Stimulated activated CD4-positive, alpha-beta T cell treated with anti-CD3 and anti-CD28 coated beads, Interleukin-12 subunit alpha, Interleukin-12 subunit beta, amount 100 ng/mL, for 24 hours (primary cell): ENCODE measurements at regions not wholly inside any gene's neighbourhood (a gene's known extent, or its start where the extent isn't known, plus 50 kb on each side); places are given as distances from the start of the nearest gene placed in this dataset.
"Not testable (repeated sequence)": the region's sequence is repeated elsewhere in the genome, so short reads cannot be mapped to it uniquely, and the experiment has no call there.

Experiments used
- DNase-seq, 2 experiments: peaks; one replicate each; pipeline ENCODE4 v3.0.0-alpha.2; 2020; ENCODE audit warnings: low read depth in 2 of 2

DNA sequence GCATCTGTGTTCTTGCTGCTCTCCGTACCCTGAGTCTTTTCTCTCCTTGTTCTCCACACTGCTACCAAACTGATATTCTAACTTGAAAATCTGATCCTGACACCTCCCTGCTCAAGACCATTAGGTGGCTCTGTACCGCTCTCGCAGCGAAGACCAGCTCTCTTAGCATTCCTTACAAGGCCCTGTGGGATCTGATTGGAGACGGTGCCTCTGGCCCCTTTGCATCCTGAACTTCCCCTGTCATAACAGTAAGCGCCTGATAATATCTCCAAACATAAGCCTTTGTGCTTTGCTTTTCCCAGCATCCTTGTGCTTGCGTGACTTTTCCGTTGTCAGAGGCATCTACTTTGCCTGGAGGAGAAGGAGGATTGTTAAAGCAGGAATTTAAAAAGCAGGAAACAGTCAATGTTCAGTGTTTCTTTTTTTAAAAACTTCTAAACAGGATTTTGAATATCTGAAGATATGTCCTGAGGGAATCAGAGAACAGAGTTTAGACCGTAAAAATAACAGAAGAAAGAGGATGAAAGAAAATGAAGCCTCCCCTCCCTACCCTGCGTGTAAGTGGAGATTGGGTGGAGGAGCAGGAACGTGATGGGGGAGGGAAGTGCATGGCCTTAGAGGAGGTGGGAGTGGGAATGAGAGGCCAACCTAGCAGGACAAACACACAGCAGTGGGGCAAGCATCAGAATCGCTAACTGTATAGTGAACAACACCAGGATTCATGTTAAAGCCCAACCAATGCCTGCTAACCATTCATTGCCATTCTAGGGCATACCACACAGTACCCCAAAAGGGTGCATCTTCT lies 89.2 kb upstream of the STMND1 start:
- no peak for DNase-seq

DNA sequence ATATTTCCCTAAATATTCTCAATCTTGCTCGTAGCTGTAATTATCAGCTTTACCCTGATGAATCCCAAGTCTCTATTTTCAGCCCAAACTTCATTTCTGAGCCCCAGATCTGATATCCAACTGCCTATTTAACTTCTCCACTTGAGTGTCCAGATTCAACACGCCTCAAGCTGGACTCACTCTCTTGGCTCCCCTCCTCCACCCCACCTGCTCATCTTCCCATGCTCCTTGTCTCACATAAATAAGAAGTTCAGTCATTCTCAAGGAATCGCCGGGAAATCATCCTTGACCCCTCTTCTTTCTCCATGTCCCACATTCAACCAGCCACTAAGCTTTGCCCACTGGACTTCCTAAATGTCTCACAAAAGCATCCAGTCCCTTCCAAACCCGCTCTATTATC lies 89.9 kb upstream of the STMND1 start:
- DNase-seq, result no peak

DNA sequence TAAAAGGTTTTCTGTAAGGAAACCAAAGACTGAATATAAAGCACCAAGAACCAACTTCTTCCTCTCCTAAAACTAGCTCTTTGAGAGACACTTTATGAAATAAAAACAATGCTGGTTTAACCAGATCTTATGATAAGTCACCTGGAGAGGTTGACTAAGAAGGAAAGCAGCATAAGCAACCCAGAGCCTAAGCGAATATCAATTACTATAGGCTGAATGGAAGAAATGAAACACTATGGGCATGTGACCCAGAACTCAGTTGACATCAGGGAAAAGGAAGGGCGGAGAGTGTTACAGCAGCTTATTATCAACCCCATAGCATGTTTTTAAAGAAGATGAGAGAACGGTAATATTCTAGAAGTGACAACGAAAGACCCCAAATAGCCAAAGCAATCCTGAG lies 94.1 kb upstream of the STMND1 start:
- no peak for DNase-seq

DNA sequence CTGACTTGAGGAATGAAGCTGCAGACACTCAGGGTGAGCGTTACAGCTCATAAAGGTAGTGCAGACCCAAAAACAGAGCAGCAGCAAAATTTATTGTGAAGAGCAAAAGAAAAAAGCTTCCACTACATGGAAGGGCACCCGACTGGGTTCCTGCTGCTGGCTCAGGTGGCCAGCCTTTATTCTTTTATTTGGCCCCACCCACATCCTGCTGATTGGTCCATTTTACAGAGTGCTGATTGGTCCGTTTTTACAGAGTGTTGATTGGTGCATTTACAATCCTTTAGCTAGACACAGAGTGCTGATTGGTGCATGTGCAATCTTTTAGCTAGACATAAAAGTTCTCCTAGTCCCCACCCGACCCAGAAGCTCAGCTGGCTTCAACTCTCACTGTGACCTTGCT lies 95.3 kb upstream of the STMND1 start:
- no peak for DNase-seq

DNA sequence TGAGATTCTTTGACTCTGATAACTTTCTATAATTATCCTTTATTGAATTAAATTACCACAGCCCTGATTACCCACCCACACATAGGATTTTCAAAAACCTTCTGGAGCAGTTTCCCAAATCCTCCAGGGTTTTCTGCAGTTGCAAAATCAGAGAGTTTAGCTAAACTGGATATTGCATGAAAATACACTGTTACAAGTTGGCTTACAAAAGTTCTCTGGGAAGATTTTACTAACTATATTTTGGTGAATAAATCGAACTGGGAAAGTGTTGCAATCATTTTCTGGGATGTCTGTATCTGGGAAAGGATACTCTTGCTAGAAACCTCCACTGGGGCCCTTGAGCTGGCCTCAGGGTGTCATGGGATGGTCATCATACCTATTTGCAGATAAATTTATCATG lies 97.6 kb upstream of the STMND1 start:
- no peak for DNase-seq

DNA sequence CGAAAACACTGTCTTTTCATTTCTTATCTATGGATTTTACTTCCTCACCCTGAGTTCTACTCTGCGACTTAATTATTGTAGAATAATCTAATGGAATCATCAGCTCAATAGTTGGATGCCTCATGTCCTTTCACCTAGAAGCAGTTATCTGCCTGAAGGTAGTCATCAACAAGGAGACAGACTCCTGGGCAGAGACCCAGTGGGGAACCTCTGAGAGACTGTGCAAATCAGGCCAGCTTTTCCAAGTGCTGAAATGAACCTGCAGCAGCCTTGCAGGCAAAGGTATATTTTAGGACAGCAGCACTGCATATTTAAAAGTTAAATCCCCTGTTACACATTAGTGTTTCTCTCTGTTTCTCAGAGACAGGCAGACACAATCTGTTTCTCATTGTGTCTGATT lies 99.7 kb upstream of the STMND1 start:
- no peak for DNase-seq

DNA sequence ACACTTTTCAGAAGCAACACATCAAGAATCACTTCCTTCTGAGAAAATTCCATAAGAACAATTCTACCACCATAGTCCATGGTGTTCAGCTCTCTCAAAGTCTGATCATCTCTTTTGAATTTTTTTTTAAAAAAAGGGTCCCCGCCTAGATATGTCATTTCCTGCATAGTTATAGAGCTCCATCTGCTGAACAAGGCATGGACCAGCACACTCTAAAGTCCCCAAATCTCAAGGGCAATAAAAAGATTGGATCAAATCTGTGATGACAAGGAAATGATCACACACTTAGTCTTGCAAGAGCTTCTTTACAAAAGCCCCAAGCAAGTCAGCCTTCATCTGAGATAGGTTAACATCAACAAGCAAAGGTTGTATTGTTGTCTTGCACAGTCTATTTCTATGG lies 100.7 kb upstream of the STMND1 start:
- DNase-seq, result no peak

DNA sequence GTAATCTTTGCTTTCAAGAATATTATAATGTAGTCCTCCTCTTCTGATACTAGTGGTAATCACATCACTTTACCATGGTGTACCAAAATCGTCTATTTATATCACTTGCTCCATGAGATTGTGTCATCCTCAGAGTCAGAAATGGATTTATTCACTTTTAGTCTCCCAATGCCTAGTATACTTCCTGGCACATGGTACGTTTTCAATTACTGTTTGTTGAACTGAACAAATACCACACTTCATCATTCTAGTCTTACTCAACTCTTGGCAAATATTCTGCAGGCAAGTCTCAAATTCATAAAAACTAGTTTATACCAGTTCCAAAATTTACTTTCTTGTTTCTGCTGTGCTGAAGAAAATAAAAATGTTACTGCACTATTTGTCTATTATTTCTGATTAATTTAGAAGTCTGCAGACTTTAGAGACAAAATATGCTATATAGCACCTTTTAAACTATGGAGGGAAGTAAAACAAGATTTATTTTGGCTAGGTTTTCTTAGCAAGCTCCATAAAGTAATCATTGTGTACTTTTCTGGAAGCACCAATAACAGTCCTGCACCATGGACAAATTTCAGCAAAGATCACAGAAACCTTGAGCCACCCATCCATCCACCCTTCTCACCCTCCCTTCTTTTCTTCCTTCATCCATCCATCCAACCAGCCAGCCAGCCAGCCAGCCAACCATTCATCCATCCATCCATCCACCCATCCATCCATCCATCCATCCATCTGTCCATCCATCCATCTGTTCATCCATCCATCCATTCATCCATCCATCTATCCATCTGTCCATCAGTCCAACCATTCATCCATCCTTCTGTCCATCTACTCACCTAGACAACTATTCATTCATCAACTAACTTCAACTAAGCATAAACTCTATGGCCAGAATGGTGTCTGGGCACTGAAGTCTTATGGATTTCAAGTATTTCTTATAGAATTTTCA lies 102.1 kb upstream of the STMND1 start:
- DNase-seq, result no peak

DNA sequence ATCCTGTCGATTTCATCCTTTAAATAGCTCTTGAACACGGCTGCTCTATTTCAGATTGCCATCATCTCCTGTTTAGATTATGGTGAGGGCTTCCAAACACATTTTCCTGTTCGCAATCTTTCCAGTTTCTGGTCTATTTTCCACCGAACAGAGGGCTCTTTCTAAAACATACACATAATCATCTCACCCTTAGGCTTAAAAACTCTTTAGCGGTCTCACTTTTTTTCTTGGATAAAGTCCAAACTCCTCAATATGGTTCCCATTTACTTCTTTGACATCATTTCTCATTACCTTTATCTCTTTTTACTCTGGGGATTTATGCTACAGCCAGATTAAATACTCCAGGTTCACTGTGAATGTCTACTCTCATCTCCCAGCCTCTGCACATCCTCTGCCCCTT lies 103.4 kb upstream of the STMND1 start:
- no peak for DNase-seq

DNA sequence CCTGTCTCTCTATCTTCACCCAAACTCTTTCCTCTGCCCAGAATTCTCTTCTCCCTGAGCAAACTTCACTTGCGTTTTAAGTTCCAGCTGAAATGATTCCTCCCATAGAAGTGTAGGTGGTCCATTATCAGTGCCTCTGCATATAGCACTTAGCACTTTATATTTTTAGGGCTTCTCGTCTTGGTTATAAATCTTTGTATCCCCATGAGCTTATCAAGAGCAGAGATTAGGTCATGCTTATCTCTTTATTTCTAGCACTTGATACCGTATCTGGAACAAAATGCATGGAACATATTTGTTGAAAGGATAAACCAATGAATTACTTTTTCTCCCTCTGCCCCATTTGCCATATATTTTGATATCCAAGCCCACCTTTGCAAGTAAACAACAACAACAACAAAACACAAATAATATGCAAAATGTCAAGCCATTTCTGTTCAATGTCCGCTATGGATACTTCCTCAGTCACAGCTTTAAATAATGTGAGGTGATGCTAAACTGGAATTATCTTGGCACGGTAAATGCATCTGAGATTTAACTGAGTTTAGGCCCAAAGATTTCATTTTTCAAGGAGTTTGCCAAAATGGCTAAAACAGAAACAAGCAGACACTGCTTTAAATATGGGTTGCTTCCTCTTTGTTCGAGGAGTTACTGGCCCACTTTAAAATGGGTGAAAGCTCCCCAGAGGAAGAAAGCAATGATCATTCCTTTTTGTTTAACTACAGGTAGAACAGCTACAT lies 106.2 kb upstream of the STMND1 start:
- DNase-seq, result no peak

DNA sequence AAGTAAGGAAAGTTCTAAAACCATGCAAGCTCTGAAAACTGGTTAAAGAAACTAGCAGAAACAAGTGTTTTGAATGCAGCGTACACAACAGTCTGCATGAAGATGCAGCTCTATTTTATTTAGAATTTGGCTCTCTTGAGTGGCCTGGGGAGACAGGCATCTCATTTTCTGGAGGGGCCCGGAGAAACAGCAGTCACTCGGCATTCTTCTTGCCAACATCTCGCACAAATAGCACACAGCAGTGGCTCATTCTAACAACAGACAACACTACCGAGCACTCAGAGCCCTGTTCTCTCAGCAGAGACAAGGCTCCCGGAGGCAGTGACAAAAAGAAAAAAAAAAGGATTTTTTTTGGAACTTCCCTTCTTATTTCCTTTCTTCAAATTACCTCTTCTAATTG lies 108.5 kb upstream of the STMND1 start:
- DNase-seq, result no peak

- no peak for DNase-seq
These were observed 109.7 kb upstream of the STMND1 start for GRCh38 chr6:16991981-16992629.

- not testable (repeated sequence) for DNase-seq
These were observed 111.9 kb upstream of the STMND1 start for GRCh38 chr6:16989976-16990375.

GRCh38 chr6:16989382-16989781 lies 112.5 kb upstream of the STMND1 start:
- no peak for DNase-seq

- DNase-seq, result no peak
These were observed 113.9 kb upstream of the STMND1 start for GRCh38 chr6:16987996-16988395.

DNA sequence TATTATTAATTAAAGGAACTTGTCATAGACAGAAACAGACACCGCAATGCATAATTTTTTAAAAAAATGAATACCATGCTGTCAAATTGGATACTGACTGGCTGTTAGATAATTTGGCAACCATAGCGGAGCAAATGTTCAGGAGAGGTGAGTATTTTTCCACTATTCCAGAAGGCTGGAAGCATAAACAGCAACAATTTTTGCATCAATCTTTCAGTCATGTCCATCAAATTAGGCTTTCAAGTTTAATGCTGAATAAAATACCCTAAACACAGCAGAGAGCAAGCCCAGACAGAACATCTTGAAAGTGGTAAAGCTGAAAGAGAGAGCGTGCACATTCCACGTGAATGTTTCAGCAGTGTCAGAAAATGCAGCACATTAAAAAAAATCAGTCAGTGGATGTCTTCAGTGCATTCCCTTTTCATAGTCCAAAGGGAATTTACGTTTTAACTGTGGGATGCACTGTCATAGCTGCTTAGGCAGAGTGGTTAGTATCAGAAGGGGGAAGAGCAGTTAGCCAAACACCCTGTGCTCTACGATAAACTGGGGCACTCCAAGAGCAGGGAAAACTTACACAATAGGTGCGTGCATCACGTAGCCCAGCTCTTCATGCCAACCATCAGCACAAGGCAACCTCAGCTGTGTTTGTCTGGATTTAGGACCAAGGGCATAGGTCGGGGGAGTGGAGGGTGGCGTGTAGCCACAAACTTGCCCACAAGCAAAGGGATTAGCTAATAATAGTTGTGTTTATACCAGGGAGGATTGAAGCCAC lies 116.2 kb upstream of the STMND1 start:
- DNase-seq, result no peak

DNA sequence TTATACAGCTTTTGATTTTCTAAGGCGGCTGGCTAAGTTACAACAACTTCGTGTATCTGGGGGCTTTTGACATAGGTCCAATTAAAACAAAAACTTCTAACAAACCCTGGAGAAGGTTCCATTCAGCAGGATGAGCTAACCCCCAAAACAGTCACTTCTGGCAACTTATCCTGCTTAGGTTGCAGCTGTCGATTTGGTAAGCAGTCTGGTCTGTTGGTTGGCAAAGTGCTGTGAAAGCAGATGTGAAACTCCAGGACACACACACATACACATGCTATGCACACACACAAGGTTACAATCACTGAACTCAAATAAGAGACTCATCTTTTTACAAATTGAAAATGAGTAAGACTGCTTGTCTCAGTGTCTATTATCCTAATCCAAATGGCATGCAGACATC lies 119.0 kb upstream of the STMND1 start:
- no peak for DNase-seq

GRCh38 chr6:16979677-16980370 lies 122.0 kb upstream of the STMND1 start:
- DNase-seq, result no peak

GRCh38 chr6:16978686-16979085 lies 123.2 kb upstream of the STMND1 start:
- no peak for DNase-seq
